Ureter (tissue), 1 donor: ENCODE measurements at regions not wholly inside any gene's neighbourhood (a gene's known extent, or its start where the extent isn't known, plus 50 kb on each side); places are given as distances from the start of the nearest gene placed in this dataset.

Experiments
- DNase-seq: peaks from one replicate; pipeline ENCODE4 v3.0.0-alpha.2; 2020; ENCODE audit warnings: low spot score
- donor health status: DM: yes; HTN: yes; CAD: no.

GRCh38 chr3:182683858-182684257 is 109.4 kb upstream of the ATP11B start:
- DNase-seq = no peak

- no peak for DNase-seq
These were observed 107.0 kb upstream of the ATP11B start for GRCh38 chr3:182686033-182686886.

GRCh38 chr3:182690172-182690571 is 103.1 kb upstream of the ATP11B start:
- no peak for DNase-seq

- no peak for DNase-seq
These were observed 101.3 kb upstream of the ATP11B start for GRCh38 chr3:182692021-182692420.

- DNase-seq = no peak
These were observed 100.6 kb upstream of the ATP11B start for GRCh38 chr3:182692695-182693094.

GRCh38 chr3:182693723-182694122 is 99.6 kb upstream of the ATP11B start:
- DNase-seq = no peak

GRCh38 chr3:182696916-182697315 is 96.4 kb upstream of the ATP11B start:
- no peak for DNase-seq

- no peak for DNase-seq
These were observed 95.9 kb upstream of the ATP11B start for GRCh38 chr3:182697345-182697919.

GRCh38 chr3:182698078-182698477 is 95.2 kb upstream of the ATP11B start:
- no peak for DNase-seq

GRCh38 chr3:182699550-182700170 is 93.6 kb upstream of the ATP11B start:
- DNase-seq = no peak

- no peak for DNase-seq
These were observed 91.1 kb upstream of the ATP11B start for GRCh38 chr3:182702216-182702615.

GRCh38 chr3:182703233-182703632 is 90.1 kb upstream of the ATP11B start:
- DNase-seq = no peak

GRCh38 chr3:182704926-182705325 is 88.4 kb upstream of the ATP11B start:
- no peak for DNase-seq

GRCh38 chr3:182708810-182709209 is 84.5 kb upstream of the ATP11B start:
- no peak for DNase-seq

- DNase-seq = no peak
These were observed 84.0 kb upstream of the ATP11B start for GRCh38 chr3:182709306-182709705.

GRCh38 chr3:182710557-182711157 is 82.6 kb upstream of the ATP11B start:
- no peak for DNase-seq

- no peak for DNase-seq
These were observed 82.0 kb upstream of the ATP11B start for GRCh38 chr3:182711261-182711683.

- no peak for DNase-seq
These were observed 81.5 kb upstream of the ATP11B start for GRCh38 chr3:182711853-182712252.

- DNase-seq = no peak
These were observed 80.2 kb upstream of the ATP11B start for GRCh38 chr3:182713111-182713510.

GRCh38 chr3:182713743-182714517 is 79.4 kb upstream of the ATP11B start:
- no peak for DNase-seq

GRCh38 chr3:182715006-182715405 is 78.3 kb upstream of the ATP11B start:
- DNase-seq = no peak
